ENCODE measurements at regions not wholly inside any gene's neighbourhood (a gene's known extent, or its start where the extent isn't known, plus 50 kb on each side); places are given as distances from the start of the nearest gene placed in this dataset.
"Not testable (repeated sequence)": the region's sequence is repeated elsewhere in the genome, so short reads cannot be mapped to it uniquely, and the experiment has no call there.

DNA sequence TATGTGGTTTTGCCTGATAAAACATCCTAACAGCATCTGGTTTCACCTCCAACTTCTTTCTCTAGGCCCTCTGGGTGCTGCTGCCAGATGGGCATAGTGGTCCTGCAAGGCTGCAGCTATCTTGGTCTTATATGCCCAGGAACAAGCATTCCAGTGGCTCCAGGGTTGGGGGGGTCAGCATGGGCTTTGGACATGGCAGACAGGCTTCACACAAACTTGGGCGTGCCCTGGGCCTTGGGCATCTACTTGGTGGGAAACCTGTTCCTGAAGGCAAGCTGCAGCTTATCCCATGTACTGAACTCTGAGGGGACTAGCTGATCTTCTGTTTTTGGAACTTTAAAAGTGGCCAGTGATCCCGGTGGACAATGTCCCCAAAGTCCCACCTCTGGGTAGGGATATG lies 54.9 kb upstream of the ZNF678 start:
- H3K9ac ChIP-seq (ENCODE audit: low read length in 2 of 2): no peak overlapping the region
- no peaks in the 10 kb centered on the region for H3K9me3 ChIP-seq (ENCODE audit: control insufficient read depth in 2 of 2, low read length in 2 of 2)
- H3K27me3 ChIP-seq (ENCODE audit: control insufficient read depth in 1 of 2, insufficient read depth in 2 of 2, low read length in 2 of 2): peaks cover 5 to 14% of the 10 kb centered on the region in 2 donors
- H3K4me1 ChIP-seq (ENCODE audit: control insufficient read depth, insufficient read depth, low read length): no peaks in the 10 kb centered on the region
- H3K4me3 ChIP-seq (ENCODE audit: low read length in 2 of 2): no peak overlapping the region
- H3K27ac ChIP-seq (ENCODE audit: low read length): no peak overlapping the region
- no peaks in the 10 kb centered on the region for H3K36me3 ChIP-seq (ENCODE audit: control insufficient read depth in 2 of 2, insufficient read depth in 2 of 2, low read length in 2 of 2)

DNA sequence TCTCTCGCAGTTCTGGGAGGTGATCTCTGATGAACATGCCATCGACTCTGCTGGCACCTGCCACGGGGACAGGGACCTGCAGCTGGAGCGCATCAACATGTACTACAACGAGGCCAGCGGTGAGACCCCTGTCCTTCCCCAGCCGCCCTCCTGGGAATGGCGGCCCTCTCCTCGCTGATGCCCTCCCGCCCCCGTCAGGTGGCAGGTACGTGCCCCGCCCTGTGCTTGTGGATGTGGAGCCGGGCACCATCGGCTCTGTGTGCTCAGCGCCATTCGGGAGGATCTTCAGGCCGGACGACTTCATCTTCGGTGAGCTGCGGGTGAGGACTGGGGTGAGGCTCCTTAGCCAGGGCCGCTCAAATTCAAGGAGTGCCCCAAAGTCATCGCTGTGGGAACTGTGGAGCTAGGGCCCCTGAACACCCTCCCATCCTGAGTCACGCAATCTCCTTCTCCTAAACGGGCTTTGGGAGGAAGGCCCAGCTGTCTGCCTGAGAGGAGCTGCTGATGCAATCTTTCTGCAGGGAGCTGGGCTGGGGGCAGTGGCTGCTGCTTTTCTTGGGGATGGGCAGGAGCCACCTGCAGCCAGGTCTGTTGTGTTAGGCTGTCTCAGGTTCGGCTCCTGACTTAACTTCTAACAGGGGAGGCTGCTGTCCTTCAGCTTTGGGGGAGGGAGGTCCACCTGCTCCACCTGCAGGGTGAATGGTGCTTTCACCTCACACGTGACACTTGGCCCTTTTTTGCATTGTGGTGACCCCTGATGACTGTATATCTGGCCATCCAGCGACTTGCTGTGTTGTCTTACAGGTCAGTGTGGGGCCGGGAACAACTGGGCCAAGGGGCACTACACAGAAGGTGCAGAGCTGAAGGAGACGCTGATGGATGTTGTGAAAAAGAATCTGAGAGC lies 56.6 kb upstream of the ZNF678 start:
- H3K27ac ChIP-seq (ENCODE audit: low read length); H3K9me3 ChIP-seq (ENCODE audit: control insufficient read depth in 2 of 2, low read length in 2 of 2); H3K4me1 ChIP-seq (ENCODE audit: control insufficient read depth, insufficient read depth, low read length); H3K9ac ChIP-seq (ENCODE audit: low read length in 2 of 2); H3K36me3 ChIP-seq (ENCODE audit: control insufficient read depth in 2 of 2, insufficient read depth in 2 of 2, low read length in 2 of 2); H3K4me3 ChIP-seq (ENCODE audit: low read length in 2 of 2): not testable (repeated sequence)
- peaks cover 5 to 14% of the 10 kb centered on the region in 2 donors for H3K27me3 ChIP-seq (ENCODE audit: control insufficient read depth in 1 of 2, insufficient read depth in 2 of 2, low read length in 2 of 2)

DNA sequence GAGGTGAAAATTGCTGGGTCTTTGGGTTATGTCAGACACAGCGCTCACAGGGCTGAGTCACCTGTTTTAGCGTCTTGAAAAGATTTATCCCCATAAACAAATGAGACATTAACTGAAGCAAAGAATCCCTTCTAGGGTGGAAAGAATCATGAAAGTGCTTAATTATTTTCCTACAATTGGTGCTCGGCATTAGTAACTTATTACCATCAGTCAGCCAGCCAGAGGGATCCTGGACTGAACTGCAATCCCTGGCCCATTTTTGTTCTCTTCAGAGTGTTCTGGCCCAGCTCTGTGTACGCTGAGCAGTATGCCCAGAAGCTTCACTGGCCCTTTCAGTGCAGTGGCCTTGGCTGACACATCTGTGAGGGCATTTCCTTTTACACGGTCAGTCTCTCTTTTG lies 67.3 kb upstream of the ZNF678 start:
- not testable (repeated sequence) for H3K9me3 ChIP-seq (ENCODE audit: control insufficient read depth in 2 of 2, low read length in 2 of 2); H3K4me3 ChIP-seq (ENCODE audit: low read length in 2 of 2); H3K9ac ChIP-seq (ENCODE audit: low read length in 2 of 2); H3K36me3 ChIP-seq (ENCODE audit: control insufficient read depth in 2 of 2, insufficient read depth in 2 of 2, low read length in 2 of 2); H3K27me3 ChIP-seq (ENCODE audit: control insufficient read depth in 1 of 2, insufficient read depth in 2 of 2, low read length in 2 of 2); H3K4me1 ChIP-seq (ENCODE audit: control insufficient read depth, insufficient read depth, low read length); H3K27ac ChIP-seq (ENCODE audit: low read length)

DNA sequence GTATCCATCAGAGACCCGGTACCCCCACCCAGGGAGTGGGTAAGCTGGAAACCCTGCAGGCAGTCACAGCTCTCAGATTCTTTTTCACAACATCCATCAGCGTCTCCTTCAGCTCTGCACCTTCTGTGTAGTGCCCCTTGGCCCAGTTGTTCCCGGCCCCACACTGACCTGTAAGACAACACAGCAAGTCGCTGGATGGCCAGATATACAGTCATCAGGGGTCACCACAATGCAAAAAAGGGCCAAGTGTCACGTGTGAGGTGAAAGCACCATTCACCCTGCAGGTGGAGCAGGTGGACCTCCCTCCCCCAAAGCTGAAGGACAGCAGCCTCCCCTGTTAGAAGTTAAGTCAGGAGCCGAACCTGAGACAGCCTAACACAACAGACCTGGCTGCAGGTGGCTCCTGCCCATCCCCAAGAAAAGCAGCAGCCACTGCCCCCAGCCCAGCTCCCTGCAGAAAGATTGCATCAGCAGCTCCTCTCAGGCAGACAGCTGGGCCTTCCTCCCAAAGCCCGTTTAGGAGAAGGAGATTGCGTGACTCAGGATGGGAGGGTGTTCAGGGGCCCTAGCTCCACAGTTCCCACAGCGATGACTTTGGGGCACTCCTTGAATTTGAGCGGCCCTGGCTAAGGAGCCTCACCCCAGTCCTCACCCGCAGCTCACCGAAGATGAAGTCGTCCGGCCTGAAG lies 69.3 kb upstream of the ZNF678 start:
- H3K9ac ChIP-seq (ENCODE audit: low read length in 2 of 2); H3K27ac ChIP-seq (ENCODE audit: low read length); H3K4me1 ChIP-seq (ENCODE audit: control insufficient read depth, insufficient read depth, low read length); H3K27me3 ChIP-seq (ENCODE audit: control insufficient read depth in 1 of 2, insufficient read depth in 2 of 2, low read length in 2 of 2); H3K4me3 ChIP-seq (ENCODE audit: low read length in 2 of 2); H3K36me3 ChIP-seq (ENCODE audit: control insufficient read depth in 2 of 2, insufficient read depth in 2 of 2, low read length in 2 of 2); H3K9me3 ChIP-seq (ENCODE audit: control insufficient read depth in 2 of 2, low read length in 2 of 2): not testable (repeated sequence)

DNA sequence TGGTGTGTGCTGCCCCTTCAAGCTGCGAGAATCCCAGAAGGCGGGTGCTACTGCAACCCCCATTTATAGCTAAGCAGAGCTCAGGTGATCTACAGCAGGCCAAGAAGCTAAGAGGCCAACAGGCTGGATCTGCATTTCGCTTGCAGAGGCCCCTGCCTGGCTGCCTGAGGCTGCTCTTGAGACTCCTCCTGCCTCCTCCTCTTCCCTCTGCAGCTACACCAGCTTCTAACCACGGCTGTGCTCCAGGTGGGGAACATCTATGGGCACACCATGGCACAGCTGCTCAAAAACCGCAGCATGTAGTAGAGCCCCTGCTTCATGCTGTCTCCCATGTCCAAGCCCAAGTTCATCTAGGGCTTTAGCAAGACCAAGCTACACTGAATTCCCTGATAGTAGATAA lies 72.9 kb upstream of the ZNF678 start:
- Histone ChIP-seq H3K27me3 (ENCODE audit: control insufficient read depth in 1 of 2, insufficient read depth in 2 of 2, low read length in 2 of 2) (peaks cover 0 to 3% of the 10 kb centered on the region in 2 donors), H3K36me3 (ENCODE audit: control insufficient read depth in 2 of 2, insufficient read depth in 2 of 2, low read length in 2 of 2) (no peaks in the 10 kb centered on the region), H3K27ac (ENCODE audit: low read length) (no peak overlapping the region), H3K4me3 (ENCODE audit: low read length in 2 of 2) (no peak overlapping the region), H3K9me3 (ENCODE audit: control insufficient read depth in 2 of 2, low read length in 2 of 2) (no peaks in the 10 kb centered on the region), H3K9ac (ENCODE audit: low read length in 2 of 2) (no peak overlapping the region), H3K4me1 (ENCODE audit: control insufficient read depth, insufficient read depth, low read length) (no peaks in the 10 kb centered on the region)

DNA sequence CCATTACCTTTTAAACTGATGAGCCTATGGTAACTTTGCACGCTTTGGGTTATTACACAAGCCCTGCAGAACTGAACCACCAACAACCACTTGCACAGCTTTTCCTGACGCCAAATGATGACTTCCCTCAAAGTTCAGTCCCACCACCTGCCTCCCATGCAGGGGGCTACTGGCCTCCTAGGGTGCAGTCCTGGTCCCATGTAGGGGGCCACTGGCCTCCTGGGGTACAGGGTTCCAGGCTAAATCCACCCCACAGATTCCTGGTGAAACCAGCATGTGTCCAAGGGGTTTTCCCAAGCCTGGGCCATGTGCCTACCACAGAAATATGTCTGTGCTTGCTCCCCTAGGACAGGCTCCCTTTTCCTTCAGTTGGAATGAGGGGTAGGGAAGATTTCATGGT lies 73.4 kb upstream of the ZNF678 start:
- Histone ChIP-seq H3K27ac (ENCODE audit: low read length) (no peak overlapping the region), H3K9ac (ENCODE audit: low read length in 2 of 2) (no peak overlapping the region), H3K27me3 (ENCODE audit: control insufficient read depth in 1 of 2, insufficient read depth in 2 of 2, low read length in 2 of 2) (peaks cover 0 to 3% of the 10 kb centered on the region in 2 donors), H3K4me1 (ENCODE audit: control insufficient read depth, insufficient read depth, low read length) (no peaks in the 10 kb centered on the region), H3K36me3 (ENCODE audit: control insufficient read depth in 2 of 2, insufficient read depth in 2 of 2, low read length in 2 of 2) (no peaks in the 10 kb centered on the region), H3K4me3 (ENCODE audit: low read length in 2 of 2) (no peak overlapping the region), H3K9me3 (ENCODE audit: control insufficient read depth in 2 of 2, low read length in 2 of 2) (no peaks in the 10 kb centered on the region)

DNA sequence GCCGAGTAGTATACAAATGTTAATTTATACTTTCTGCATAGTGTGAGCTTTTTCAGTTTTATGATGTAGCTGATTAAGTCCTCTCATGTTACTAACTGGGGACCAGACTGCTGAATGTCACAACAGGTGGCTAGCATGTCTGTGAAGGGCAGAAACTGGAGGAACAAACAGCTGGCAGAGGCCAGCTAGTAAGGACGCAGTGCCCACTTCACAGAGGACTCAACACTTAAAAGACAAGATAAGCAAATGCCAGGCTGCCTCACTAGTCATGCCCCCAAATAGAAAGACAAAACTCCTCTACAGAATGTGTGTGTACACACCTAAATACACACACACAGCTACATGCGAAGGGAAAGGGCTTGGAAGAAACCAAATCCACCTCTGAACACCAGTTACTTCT lies 73.8 kb upstream of the ZNF678 start:
- no peaks in the 10 kb centered on the region for H3K9me3 ChIP-seq (ENCODE audit: control insufficient read depth in 2 of 2, low read length in 2 of 2)
- H3K36me3 ChIP-seq (ENCODE audit: control insufficient read depth in 2 of 2, insufficient read depth in 2 of 2, low read length in 2 of 2): no peaks in the 10 kb centered on the region
- H3K9ac ChIP-seq (ENCODE audit: low read length in 2 of 2): no peak overlapping the region
- no peak overlapping the region for H3K4me3 ChIP-seq (ENCODE audit: low read length in 2 of 2)
- peaks cover 0 to 3% of the 10 kb centered on the region in 2 donors for H3K27me3 ChIP-seq (ENCODE audit: control insufficient read depth in 1 of 2, insufficient read depth in 2 of 2, low read length in 2 of 2)
- H3K4me1 ChIP-seq (ENCODE audit: control insufficient read depth, insufficient read depth, low read length): no peaks in the 10 kb centered on the region
- no peak overlapping the region for H3K27ac ChIP-seq (ENCODE audit: low read length)

DNA sequence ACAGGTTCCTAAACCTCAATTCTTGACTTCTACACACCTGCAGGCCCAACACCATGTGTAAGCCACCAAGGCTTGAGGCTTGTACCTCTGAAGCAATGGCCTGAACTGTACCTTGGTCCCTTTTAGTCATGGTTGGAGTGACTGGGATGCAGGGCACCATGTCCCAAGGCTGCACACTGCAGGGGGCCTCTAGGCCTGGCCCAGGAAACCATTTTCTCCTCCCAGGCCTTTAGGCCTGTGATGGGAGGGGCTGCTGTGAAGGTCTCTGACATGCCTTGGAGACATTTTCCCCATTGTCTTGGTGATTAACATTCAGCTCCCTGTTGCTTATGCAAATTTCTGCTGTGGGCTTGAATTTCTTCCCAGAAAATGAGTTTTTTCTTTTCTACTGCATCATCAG lies 75.8 kb upstream of the ZNF678 start:
- Histone ChIP-seq H3K9me3 (ENCODE audit: control insufficient read depth in 2 of 2, low read length in 2 of 2) (no peaks in the 10 kb centered on the region), H3K27me3 (ENCODE audit: control insufficient read depth in 1 of 2, insufficient read depth in 2 of 2, low read length in 2 of 2) (peaks cover 0 to 3% of the 10 kb centered on the region in 2 donors), H3K4me1 (ENCODE audit: control insufficient read depth, insufficient read depth, low read length) (no peaks in the 10 kb centered on the region), H3K4me3 (ENCODE audit: low read length in 2 of 2) (no peak overlapping the region), H3K9ac (ENCODE audit: low read length in 2 of 2) (no peak overlapping the region), H3K36me3 (ENCODE audit: control insufficient read depth in 2 of 2, insufficient read depth in 2 of 2, low read length in 2 of 2) (no peaks in the 10 kb centered on the region), H3K27ac (ENCODE audit: low read length) (no peak overlapping the region)

DNA sequence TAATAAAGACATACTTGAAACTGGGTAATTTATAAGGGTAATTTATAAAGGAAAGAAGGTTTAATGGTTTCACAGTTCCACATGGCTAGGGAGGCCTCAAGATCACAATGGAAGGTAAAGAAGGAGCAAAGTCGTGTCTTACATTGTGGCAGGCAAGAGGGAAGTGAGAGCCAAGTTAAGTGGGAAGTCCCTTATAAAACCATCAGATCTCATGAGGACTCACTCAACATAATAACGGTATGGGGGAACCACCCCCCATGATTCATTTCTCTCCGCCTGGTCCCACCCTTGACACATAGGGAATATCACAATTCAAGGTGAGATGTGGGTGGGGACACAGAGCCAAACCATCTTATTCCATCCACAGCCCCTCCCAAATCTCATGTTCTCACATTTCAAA lies 76.8 kb upstream of the ZNF678 start:
- Histone ChIP-seq H3K9ac (ENCODE audit: low read length in 2 of 2) (no peak overlapping the region), H3K4me1 (ENCODE audit: control insufficient read depth, insufficient read depth, low read length) (no peaks in the 10 kb centered on the region), H3K36me3 (ENCODE audit: control insufficient read depth in 2 of 2, insufficient read depth in 2 of 2, low read length in 2 of 2) (no peaks in the 10 kb centered on the region), H3K4me3 (ENCODE audit: low read length in 2 of 2) (no peak overlapping the region), H3K9me3 (ENCODE audit: control insufficient read depth in 2 of 2, low read length in 2 of 2) (no peaks in the 10 kb centered on the region), H3K27ac (ENCODE audit: low read length) (no peak overlapping the region), H3K27me3 (ENCODE audit: control insufficient read depth in 1 of 2, insufficient read depth in 2 of 2, low read length in 2 of 2) (peaks cover 0 to 3% of the 10 kb centered on the region in 2 donors)

DNA sequence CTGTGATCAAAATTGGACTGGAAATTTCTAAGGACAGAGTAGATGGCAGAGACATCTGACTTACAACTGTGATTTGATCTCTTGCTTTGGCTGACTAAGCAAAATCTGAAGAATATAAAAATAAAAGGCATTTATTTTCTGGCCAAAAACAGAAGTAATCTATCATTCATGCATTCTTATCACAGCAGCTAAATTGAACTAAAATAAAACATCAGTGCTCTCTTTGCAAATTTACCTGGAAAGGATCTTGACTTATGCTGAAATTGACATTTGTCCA lies 81.4 kb upstream of the ZNF678 start:
- Histone ChIP-seq H3K36me3 (ENCODE audit: control insufficient read depth in 2 of 2, insufficient read depth in 2 of 2, low read length in 2 of 2) (no peaks in the 10 kb centered on the region), H3K4me3 (ENCODE audit: low read length in 2 of 2) (no peak overlapping the region), H3K27ac (ENCODE audit: low read length) (no peak overlapping the region), H3K9ac (ENCODE audit: low read length in 2 of 2) (no peak overlapping the region), H3K27me3 (ENCODE audit: control insufficient read depth in 1 of 2, insufficient read depth in 2 of 2, low read length in 2 of 2) (peaks cover 0 to 2% of the 10 kb centered on the region in 2 donors), H3K4me1 (ENCODE audit: control insufficient read depth, insufficient read depth, low read length) (no peaks in the 10 kb centered on the region), H3K9me3 (ENCODE audit: control insufficient read depth in 2 of 2, low read length in 2 of 2) (no peaks in the 10 kb centered on the region)

DNA sequence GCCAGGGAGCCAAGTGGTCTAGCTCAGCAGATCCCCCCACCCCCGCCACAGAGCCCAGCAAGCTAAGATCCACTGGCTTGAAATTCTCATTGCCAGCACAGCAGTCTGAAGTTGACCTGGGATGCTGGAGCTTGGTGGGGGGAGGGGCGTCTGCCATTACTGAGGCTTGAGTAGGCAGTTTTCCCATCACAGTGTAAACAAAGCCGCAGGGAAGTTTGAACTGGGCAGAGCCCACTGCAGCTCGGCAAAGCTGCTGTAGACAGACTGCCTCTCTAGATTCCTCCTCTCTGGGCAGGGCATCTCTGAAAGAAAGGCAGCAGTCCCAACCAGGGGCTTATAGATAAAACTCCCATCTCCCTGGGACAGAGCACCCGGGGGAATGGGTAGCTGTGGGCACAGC lies 89.3 kb upstream of the ZNF678 start:
- H3K36me3 ChIP-seq (ENCODE audit: control insufficient read depth in 2 of 2, insufficient read depth in 2 of 2, low read length in 2 of 2); H3K9me3 ChIP-seq (ENCODE audit: control insufficient read depth in 2 of 2, low read length in 2 of 2); H3K27me3 ChIP-seq (ENCODE audit: control insufficient read depth in 1 of 2, insufficient read depth in 2 of 2, low read length in 2 of 2); H3K27ac ChIP-seq (ENCODE audit: low read length); H3K4me3 ChIP-seq (ENCODE audit: low read length in 2 of 2); H3K4me1 ChIP-seq (ENCODE audit: control insufficient read depth, insufficient read depth, low read length); H3K9ac ChIP-seq (ENCODE audit: low read length in 2 of 2): not testable (repeated sequence)
